Natural killer cell (primary cell): ENCODE measurements at regions not wholly inside any gene's neighbourhood (a gene's known extent, or its start where the extent isn't known, plus 50 kb on each side); places are given as distances from the start of the nearest gene placed in this dataset.

Experiments
- ATAC-seq, 3 donors: fragments of 150-1000 bp in 2 of 3; fragments of 200-7000 bp in 1 of 3; cut with Tn5 transposase; 1 replicate in 1 of 3; 2 replicates in 2 of 3; pipeline ENCODE4 v1.10.0; 2021; ENCODE audit warnings: mild to moderate bottlenecking in 2 of 3, moderate library complexity in 2 of 3
- DNase-seq, 2 donors: peaks; one replicate each; pipeline versions ENCODE4 v3.0.0 to v3.0.0-alpha.2; 2013 to 2021; ENCODE audit warnings: mixed read lengths in 1 of 2
- H3K27ac ChIP-seq: one replicate; pipeline ENCODE4 v1.5.1; 2013; ENCODE audit warnings: mild to moderate bottlenecking, low read length
- H3K27me3 ChIP-seq: one replicate; pipeline ENCODE4 v1.6.1; 2013; ENCODE audit warnings: low read length; ENCODE audit not compliant: control insufficient read depth, insufficient read depth
- H3K36me3 ChIP-seq: one replicate; pipeline ENCODE4 v1.6.1; 2013; ENCODE audit warnings: low read length; ENCODE audit not compliant: control insufficient read depth, insufficient read depth
- H3K4me1 ChIP-seq: one replicate; pipeline ENCODE4 v1.6.1; 2013; ENCODE audit warnings: low read length; ENCODE audit not compliant: control insufficient read depth, insufficient read depth
- H3K4me3 ChIP-seq: one replicate; pipeline ENCODE4 v1.5.1; 2013; ENCODE audit warnings: low read length
- H3K9me3 ChIP-seq: one replicate; pipeline ENCODE4 v1.6.1; 2013; ENCODE audit warnings: low read length; ENCODE audit not compliant: control insufficient read depth, insufficient read depth
- H3K27ac Mint-ChIP-seq, 2 donors: one replicate each; pipeline ENCODE4 v1.8.0; 2022; ENCODE audit warnings: mild to moderate bottlenecking in 2 of 2, mixed read lengths in 2 of 2, moderate library complexity in 1 of 2
- H3K27me3 Mint-ChIP-seq, 2 donors: one replicate each; pipeline ENCODE4 v1.8.0; 2022; ENCODE audit warnings: low read depth in 2 of 2, mixed read lengths in 2 of 2
- H3K36me3 Mint-ChIP-seq: one replicate; pipeline ENCODE4 v1.8.0; 2022; ENCODE audit warnings: mixed read lengths
- H3K4me1 Mint-ChIP-seq, 2 donors: one replicate each; pipeline ENCODE4 v1.8.0; 2022; ENCODE audit warnings: mixed read lengths in 2 of 2
- H3K4me3 Mint-ChIP-seq: one replicate; pipeline ENCODE4 v1.8.0; 2022; ENCODE audit warnings: mild to moderate bottlenecking, moderate library complexity, mixed read lengths
- H3K9me3 Mint-ChIP-seq, 2 donors: one replicate each; pipeline ENCODE4 v1.8.0; 2022; ENCODE audit warnings: mixed read lengths in 2 of 2
- WGBS: methylation state at CpG from one replicate; pipeline ENCODE4 v1.1.7; 2013; ENCODE audit warnings: missing lambda C conversion rate; ENCODE audit not compliant: insufficient coverage; 5-methylcytosine and 5-hydroxymethylcytosine counted together
- intact Hi-C: fragments of 100-400 bp; cut with micrococcal nuclease; formaldehyde crosslinking; loops from one replicate; pipeline ENCODE4 v1.14.2; 2022
- TF ChIP-seq, protein P1 (sequence below): fragments of 200-600 bp; IDR thresholded peaks from one replicate; pipeline ENCODE4 v1.8.0; 2022; ENCODE audit warnings: antibody characterized with exemption

GRCh38 chr7:53306846-53307245 lies 271.4 kb downstream of the POM121L12 start:
- ATAC-seq = no peak
- no peak overlapping the region for H3K27ac Mint-ChIP-seq
- TF ChIP-seq, protein P1, sequence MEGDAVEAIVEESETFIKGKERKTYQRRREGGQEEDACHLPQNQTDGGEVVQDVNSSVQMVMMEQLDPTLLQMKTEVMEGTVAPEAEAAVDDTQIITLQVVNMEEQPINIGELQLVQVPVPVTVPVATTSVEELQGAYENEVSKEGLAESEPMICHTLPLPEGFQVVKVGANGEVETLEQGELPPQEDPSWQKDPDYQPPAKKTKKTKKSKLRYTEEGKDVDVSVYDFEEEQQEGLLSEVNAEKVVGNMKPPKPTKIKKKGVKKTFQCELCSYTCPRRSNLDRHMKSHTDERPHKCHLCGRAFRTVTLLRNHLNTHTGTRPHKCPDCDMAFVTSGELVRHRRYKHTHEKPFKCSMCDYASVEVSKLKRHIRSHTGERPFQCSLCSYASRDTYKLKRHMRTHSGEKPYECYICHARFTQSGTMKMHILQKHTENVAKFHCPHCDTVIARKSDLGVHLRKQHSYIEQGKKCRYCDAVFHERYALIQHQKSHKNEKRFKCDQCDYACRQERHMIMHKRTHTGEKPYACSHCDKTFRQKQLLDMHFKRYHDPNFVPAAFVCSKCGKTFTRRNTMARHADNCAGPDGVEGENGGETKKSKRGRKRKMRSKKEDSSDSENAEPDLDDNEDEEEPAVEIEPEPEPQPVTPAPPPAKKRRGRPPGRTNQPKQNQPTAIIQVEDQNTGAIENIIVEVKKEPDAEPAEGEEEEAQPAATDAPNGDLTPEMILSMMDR = no peak
- no peaks in the 10 kb centered on the region for H3K4me1 Mint-ChIP-seq
- DNase-seq = no peak
- peaks cover 31% of the 10 kb centered on the region for H3K36me3 Mint-ChIP-seq
- no peaks in the 10 kb centered on the region for H3K27me3 Mint-ChIP-seq
- Histone ChIP-seq H3K27me3 (no peaks in the 10 kb centered on the region), H3K4me1 (no peaks in the 10 kb centered on the region), H3K4me3 (no peak overlapping the region), H3K9me3 (peaks cover 17% of the 10 kb centered on the region), H3K27ac (no peak overlapping the region), H3K36me3 (no peaks in the 10 kb centered on the region)
- H3K9me3 Mint-ChIP-seq = peaks cover 31 to 39% of the 10 kb centered on the region in 2 donors
- 88% methylated on average over 3 of the region's 3 CpGs for WGBS
- intact Hi-C loops = no loop called here
- no peak overlapping the region for H3K4me3 Mint-ChIP-seq

- WGBS = 83% methylated on average over 5 of the region's 5 CpGs
- Histone ChIP-seq H3K36me3 (no peaks in the 10 kb centered on the region), H3K4me1 (no peaks in the 10 kb centered on the region), H3K27me3 (no peaks in the 10 kb centered on the region), H3K4me3 (no peak overlapping the region), H3K27ac (no peak overlapping the region), H3K9me3 (peaks cover 21% of the 10 kb centered on the region)
- no peak overlapping the region for H3K27ac Mint-ChIP-seq
- TF ChIP-seq, protein P1 = no peak
- no peak overlapping the region for H3K4me3 Mint-ChIP-seq
- peaks cover 17% of the 10 kb centered on the region for H3K36me3 Mint-ChIP-seq
- no peaks in the 10 kb centered on the region for H3K27me3 Mint-ChIP-seq
- peaks cover 23 to 31% of the 10 kb centered on the region in 2 donors for H3K9me3 Mint-ChIP-seq
- no peak for ATAC-seq
- H3K4me1 Mint-ChIP-seq = no peaks in the 10 kb centered on the region
- intact Hi-C loops = no loop called here
- DNase-seq = no peak
These were observed 275.8 kb downstream of the POM121L12 start for GRCh38 chr7:53311205-53311604.

GRCh38 chr7:53315981-53316380 lies 280.5 kb downstream of the POM121L12 start:
- H3K4me1 Mint-ChIP-seq = no peaks in the 10 kb centered on the region

DNA sequence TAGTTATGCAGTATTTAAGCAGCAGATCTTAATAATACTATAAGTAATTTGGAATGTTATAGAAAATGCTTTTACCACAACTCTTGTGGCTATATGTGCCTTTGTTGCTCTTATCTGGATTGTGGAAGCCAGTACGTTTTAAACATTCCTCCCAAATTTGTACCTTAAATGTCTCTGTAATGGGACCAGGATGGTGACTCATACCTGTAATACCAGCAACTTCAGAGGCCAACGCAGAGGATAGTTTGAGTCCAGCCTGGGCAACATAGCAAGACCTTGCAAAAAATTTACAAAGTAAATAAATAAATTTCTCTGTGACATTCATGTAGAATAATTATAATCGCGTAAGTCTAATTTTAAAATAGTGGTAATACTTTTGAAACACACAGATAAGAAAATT lies 283.1 kb downstream of the POM121L12 start:
- Mint-ChIP-seq H3K4me3 (no peak overlapping the region), H3K27me3 (no peaks in the 10 kb centered on the region), H3K36me3 (no peaks in the 10 kb centered on the region), H3K4me1 (no peaks in the 10 kb centered on the region), H3K27ac (no peak overlapping the region), H3K9me3 (peaks cover 6 to 10% of the 10 kb centered on the region in 2 donors)
- Histone ChIP-seq H3K36me3 (no peaks in the 10 kb centered on the region), H3K4me1 (no peaks in the 10 kb centered on the region), H3K9me3 (peaks cover 13% of the 10 kb centered on the region), H3K27me3 (no peaks in the 10 kb centered on the region), H3K27ac (no peak overlapping the region), H3K4me3 (no peak overlapping the region)
- no peak for DNase-seq
- WGBS = 50% methylated on average over 1 of the region's 4 CpGs
- TF ChIP-seq, protein P1 = no peak
- ATAC-seq = no peak
- intact Hi-C loops = no loop called here

More at GRCh38 chr7:53315981-53316380, 280.5 kb downstream of the POM121L12 start:
- DNase-seq = no peak
- intact Hi-C loops = no loop called here
- no peak overlapping the region for H3K27ac Mint-ChIP-seq
- TF ChIP-seq, protein P1 = no peak
- H3K36me3 Mint-ChIP-seq = peaks cover 8% of the 10 kb centered on the region
- Histone ChIP-seq H3K27me3 (no peaks in the 10 kb centered on the region), H3K36me3 (no peaks in the 10 kb centered on the region), H3K27ac (no peak overlapping the region), H3K4me3 (no peak overlapping the region), H3K4me1 (no peaks in the 10 kb centered on the region), H3K9me3 (peaks cover 12% of the 10 kb centered on the region)
- no peaks in the 10 kb centered on the region for H3K27me3 Mint-ChIP-seq
- ATAC-seq = no peak
- H3K4me3 Mint-ChIP-seq = no peak overlapping the region
- 65% methylated on average over 5 of the region's 6 CpGs for WGBS
- peaks cover 9 to 15% of the 10 kb centered on the region in 2 donors for H3K9me3 Mint-ChIP-seq
